ENCODE measurements at regions not wholly inside any gene's neighbourhood (a gene's known extent, or its start where the extent isn't known, plus 50 kb on each side); places are given as distances from the start of the nearest gene placed in this dataset.
"Not testable (repeated sequence)": the region's sequence is repeated elsewhere in the genome, so short reads cannot be mapped to it uniquely, and the experiment has no call there.

DNA sequence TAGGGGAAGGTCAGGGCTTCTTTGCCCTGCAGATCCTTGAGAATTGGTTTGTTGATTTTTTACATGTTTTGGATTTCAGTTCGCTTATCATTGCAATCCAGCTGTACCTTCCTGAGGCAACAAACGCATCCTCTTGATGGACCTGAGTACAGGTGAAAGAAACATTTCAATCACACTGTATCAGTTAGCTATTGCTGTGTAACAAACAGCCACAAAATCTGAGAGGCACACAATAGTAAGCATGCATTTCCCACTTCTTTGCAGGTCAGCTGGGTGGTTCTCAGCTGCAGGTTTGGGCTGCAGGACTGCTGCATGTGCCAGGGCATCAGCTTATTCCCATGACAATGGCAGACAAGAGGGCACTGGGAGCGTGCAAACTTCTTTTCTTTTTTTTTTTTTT lies 586.4 kb downstream of the MATN1 start:
- H3K27me3 ChIP-seq (ENCODE audit: control insufficient read depth in 1 of 2, insufficient read depth in 2 of 2, low read length in 2 of 2): no peaks in the 10 kb centered on the region
- H3K27ac ChIP-seq (ENCODE audit: low read depth in 2 of 2, low read length in 1 of 2): no peak overlapping the region
- H3K4me1 ChIP-seq (ENCODE audit: control insufficient read depth in 2 of 2, insufficient read depth in 2 of 2, low read length in 1 of 2): no peaks in the 10 kb centered on the region
- H3K4me3 ChIP-seq (ENCODE audit: low read depth in 1 of 2, low read length in 2 of 2): no peak overlapping the region
- H3K9me3 ChIP-seq (ENCODE audit: control insufficient read depth in 2 of 2, insufficient read depth in 1 of 2, low read depth in 1 of 2, low read length in 1 of 2): peaks cover 0 to 2% of the 10 kb centered on the region in 2 donors
- 78 to 91% methylated on average over 3 of the region's 3 CpGs for WGBS, 2 donors
- H3K36me3 ChIP-seq (ENCODE audit: control insufficient read depth in 2 of 2, insufficient read depth in 2 of 2, low read length in 1 of 2): no peaks in the 10 kb centered on the region

DNA sequence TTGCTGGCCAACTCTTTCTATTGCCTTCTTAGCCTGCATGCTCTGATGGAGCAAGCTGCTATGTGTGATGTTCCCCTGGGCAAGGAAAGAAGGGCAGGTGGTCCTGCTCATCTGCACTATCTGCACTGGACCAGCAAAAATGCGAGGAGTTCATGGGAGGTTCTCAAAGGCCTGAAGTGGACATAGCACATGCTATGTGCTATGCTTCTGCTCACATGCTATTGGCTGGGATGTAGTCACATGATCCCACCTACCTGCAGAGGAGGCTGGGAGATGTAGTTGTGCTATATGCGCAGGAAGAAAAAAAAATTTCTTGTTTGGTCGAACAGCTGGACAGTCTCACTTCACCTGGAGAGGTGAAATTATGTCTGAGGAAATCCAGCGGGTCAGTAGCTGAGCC lies 587.7 kb downstream of the MATN1 start:
- no peaks in the 10 kb centered on the region for H3K36me3 ChIP-seq (ENCODE audit: control insufficient read depth in 2 of 2, insufficient read depth in 2 of 2, low read length in 1 of 2)
- H3K9me3 ChIP-seq (ENCODE audit: control insufficient read depth in 2 of 2, insufficient read depth in 1 of 2, low read depth in 1 of 2, low read length in 1 of 2): peaks cover 0 to 2% of the 10 kb centered on the region in 2 donors
- 73 to 82% methylated on average over 4 of the region's 4 CpGs for WGBS, 2 donors
- H3K27ac ChIP-seq (ENCODE audit: low read depth in 2 of 2, low read length in 1 of 2): no peak overlapping the region
- H3K4me1 ChIP-seq (ENCODE audit: control insufficient read depth in 2 of 2, insufficient read depth in 2 of 2, low read length in 1 of 2): no peaks in the 10 kb centered on the region
- no peaks in the 10 kb centered on the region for H3K27me3 ChIP-seq (ENCODE audit: control insufficient read depth in 1 of 2, insufficient read depth in 2 of 2, low read length in 2 of 2)
- no peak overlapping the region for H3K4me3 ChIP-seq (ENCODE audit: low read depth in 1 of 2, low read length in 2 of 2)

DNA sequence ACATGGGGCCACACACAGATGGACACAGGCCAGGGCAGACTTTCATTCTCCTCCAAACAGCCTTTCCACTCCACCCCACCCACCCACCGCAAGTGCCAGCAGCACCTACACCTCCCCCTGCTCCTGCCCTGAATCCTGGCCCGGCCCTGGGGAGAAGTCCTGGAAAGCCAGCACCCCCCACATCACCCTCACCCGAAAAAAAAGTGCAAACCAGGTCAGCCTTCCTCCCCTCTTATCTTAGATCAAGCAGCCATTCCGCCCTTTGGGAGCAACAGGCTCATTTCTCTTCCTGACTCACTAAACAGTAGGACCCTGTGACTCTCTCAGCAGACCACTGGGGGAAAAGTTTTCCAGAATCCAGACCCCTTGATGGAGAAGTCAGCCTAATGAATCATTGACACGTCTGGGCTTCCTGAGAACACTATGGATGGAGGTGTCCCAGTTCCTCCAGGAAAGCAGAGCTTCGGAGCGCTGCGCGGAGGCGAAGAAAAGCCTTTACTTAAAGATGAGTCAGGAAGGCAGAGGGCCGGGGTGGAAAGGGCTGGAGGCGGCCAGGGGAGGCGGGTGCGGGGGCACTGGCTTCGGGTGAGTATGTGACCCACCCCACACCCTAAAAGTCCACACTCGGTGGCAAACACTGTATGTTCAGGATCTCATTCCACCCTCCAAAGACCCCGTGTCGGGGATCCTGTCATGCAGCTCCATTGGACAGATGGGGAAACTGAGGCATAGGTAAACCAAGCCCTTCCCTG lies 588.7 kb downstream of the MATN1 start:
- Histone ChIP-seq H3K9me3 (ENCODE audit: control insufficient read depth in 2 of 2, insufficient read depth in 1 of 2, low read depth in 1 of 2, low read length in 1 of 2) (peaks cover 0 to 2% of the 10 kb centered on the region in 2 donors), H3K27me3 (ENCODE audit: control insufficient read depth in 1 of 2, insufficient read depth in 2 of 2, low read length in 2 of 2) (no peaks in the 10 kb centered on the region), H3K4me3 (ENCODE audit: low read depth in 1 of 2, low read length in 2 of 2) (no peak overlapping the region), H3K36me3 (ENCODE audit: control insufficient read depth in 2 of 2, insufficient read depth in 2 of 2, low read length in 1 of 2) (no peaks in the 10 kb centered on the region), H3K4me1 (ENCODE audit: control insufficient read depth in 2 of 2, insufficient read depth in 2 of 2, low read length in 1 of 2) (no peaks in the 10 kb centered on the region), H3K27ac (ENCODE audit: low read depth in 2 of 2, low read length in 1 of 2) (no peak overlapping the region)
- 69 to 76% methylated on average over 17 to 18 of the region's 18 CpGs for WGBS, 2 donors

DNA sequence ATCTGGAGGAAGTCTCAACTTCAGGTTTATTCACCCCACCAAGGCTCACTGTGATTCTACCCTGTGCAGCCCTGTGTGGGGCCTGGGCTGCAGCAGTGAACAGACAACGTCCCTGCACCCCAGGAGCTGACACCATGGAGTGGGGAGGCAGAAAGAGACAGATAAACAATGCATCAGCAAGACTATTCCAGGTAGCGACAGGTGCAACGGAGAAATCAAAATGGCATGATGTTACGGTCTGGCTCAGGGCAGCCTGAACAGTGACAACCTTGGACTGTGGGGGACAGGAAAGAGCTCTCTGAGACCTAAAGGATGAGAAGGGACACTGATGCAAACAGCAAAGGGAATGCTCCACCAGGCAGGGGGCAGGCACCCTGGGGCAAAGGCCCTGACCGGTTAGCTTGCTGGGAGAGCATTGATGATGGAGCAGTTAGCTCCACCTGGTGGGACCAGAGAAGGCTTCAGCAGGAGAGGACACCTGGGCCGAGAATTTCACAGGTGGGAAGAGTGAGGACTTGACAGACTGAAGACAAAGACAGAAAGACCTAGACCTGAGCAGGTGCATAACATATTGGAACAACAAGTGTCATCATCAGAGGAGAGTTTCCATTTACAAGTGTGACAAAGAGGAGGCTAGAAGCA lies 589.9 kb downstream of the MATN1 start:
- 62 to 70% methylated on average over 6 of the region's 6 CpGs for WGBS, 2 donors
- no peaks in the 10 kb centered on the region for H3K36me3 ChIP-seq (ENCODE audit: control insufficient read depth in 2 of 2, insufficient read depth in 2 of 2, low read length in 1 of 2)
- peaks cover 0 to 2% of the 10 kb centered on the region in 2 donors for H3K9me3 ChIP-seq (ENCODE audit: control insufficient read depth in 2 of 2, insufficient read depth in 1 of 2, low read depth in 1 of 2, low read length in 1 of 2)
- H3K27me3 ChIP-seq (ENCODE audit: control insufficient read depth in 1 of 2, insufficient read depth in 2 of 2, low read length in 2 of 2): no peaks in the 10 kb centered on the region
- H3K4me3 ChIP-seq (ENCODE audit: low read depth in 1 of 2, low read length in 2 of 2): no peak overlapping the region
- no peaks in the 10 kb centered on the region for H3K4me1 ChIP-seq (ENCODE audit: control insufficient read depth in 2 of 2, insufficient read depth in 2 of 2, low read length in 1 of 2)
- no peak overlapping the region for H3K27ac ChIP-seq (ENCODE audit: low read depth in 2 of 2, low read length in 1 of 2)

DNA sequence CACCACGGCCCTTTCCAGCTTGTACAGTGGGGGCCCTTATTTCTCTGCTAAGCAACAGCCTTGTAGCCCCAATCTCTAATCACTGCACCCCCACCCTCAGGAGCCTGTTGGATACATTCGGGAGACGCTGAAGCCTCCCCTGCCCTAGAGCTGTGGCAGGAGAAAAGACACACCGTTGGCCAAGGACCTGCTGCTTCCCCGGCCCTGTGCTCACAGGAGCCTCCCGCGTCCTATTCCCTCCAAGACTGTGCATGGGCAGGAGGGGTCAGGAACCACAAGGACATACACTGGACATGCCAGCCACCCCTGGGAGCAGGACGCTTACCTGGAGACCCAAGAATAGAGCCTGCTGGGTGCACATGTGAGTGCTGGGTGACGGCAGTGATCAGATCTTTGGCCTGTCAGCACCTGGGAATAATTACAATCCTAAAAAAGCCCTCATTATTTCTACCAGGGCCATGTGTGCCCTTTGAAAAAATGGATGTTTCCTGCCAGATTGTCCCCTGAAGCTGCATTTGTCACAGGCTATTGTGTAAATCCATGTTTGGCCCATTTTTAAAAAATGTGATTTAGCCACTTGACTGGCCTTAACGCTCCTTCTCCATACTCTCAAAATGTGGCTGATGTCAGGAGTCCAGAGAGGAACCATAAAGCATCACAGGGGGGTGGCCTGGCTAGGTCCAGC lies 590.6 kb downstream of the MATN1 start:
- Histone ChIP-seq H3K27me3 (ENCODE audit: control insufficient read depth in 1 of 2, insufficient read depth in 2 of 2, low read length in 2 of 2) (no peaks in the 10 kb centered on the region), H3K36me3 (ENCODE audit: control insufficient read depth in 2 of 2, insufficient read depth in 2 of 2, low read length in 1 of 2) (no peaks in the 10 kb centered on the region), H3K27ac (ENCODE audit: low read depth in 2 of 2, low read length in 1 of 2) (no peak overlapping the region), H3K4me1 (ENCODE audit: control insufficient read depth in 2 of 2, insufficient read depth in 2 of 2, low read length in 1 of 2) (no peaks in the 10 kb centered on the region), H3K9me3 (ENCODE audit: control insufficient read depth in 2 of 2, insufficient read depth in 1 of 2, low read depth in 1 of 2, low read length in 1 of 2) (peaks cover 0 to 2% of the 10 kb centered on the region in 2 donors), H3K4me3 (ENCODE audit: low read depth in 1 of 2, low read length in 2 of 2) (no peak overlapping the region)
- 81 to 82% methylated on average over 10 of the region's 10 CpGs for WGBS, 2 donors

DNA sequence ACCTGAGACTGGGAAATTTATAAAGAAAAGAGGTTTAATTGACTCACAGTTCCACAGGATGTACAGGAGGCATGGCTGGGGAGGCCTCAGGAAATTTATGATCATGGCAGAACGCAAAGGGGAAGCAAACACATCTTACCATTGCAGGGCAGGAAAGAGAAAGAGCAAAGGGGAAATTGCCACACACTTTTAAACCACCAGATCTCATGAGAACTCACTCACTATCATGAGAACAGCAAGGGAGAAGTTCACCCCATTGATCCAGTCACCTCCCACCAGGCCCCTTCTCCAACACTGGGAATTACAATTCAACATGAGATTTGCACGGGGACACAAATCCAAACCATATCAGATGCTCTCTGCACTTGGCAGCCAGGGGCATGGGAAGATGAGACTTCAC lies 592.8 kb downstream of the MATN1 start:
- WGBS, 2 donors: 54 to 67% methylated on average over 2 of the region's 2 CpGs
- not testable (repeated sequence) for H3K36me3 ChIP-seq (ENCODE audit: control insufficient read depth in 2 of 2, insufficient read depth in 2 of 2, low read length in 1 of 2); H3K4me3 ChIP-seq (ENCODE audit: low read depth in 1 of 2, low read length in 2 of 2); H3K27ac ChIP-seq (ENCODE audit: low read depth in 2 of 2, low read length in 1 of 2); H3K4me1 ChIP-seq (ENCODE audit: control insufficient read depth in 2 of 2, insufficient read depth in 2 of 2, low read length in 1 of 2); H3K27me3 ChIP-seq (ENCODE audit: control insufficient read depth in 1 of 2, insufficient read depth in 2 of 2, low read length in 2 of 2); H3K9me3 ChIP-seq (ENCODE audit: control insufficient read depth in 2 of 2, insufficient read depth in 1 of 2, low read depth in 1 of 2, low read length in 1 of 2)

DNA sequence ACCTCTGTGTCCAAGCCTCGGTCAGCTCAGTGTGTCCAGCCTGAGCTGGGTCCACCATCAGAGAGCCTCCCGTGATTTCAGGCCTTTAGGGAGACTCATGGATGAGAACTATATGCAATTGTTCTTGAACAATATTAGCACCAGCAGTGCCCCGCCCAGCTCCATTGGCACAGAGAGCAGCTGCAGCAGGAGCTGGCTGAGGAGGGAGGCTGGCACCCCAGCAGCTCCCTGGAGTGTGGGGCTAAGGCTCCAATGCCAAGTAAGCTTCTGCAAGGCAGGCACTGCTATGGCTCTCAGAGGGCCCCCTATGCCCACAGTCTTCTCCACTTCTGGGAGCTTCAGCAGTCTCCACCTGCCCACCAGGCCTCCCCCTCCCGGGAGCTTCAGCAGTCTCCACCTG lies 593.3 kb downstream of the MATN1 start:
- no peaks in the 10 kb centered on the region for H3K27me3 ChIP-seq (ENCODE audit: control insufficient read depth in 1 of 2, insufficient read depth in 2 of 2, low read length in 2 of 2)
- no peaks in the 10 kb centered on the region for H3K9me3 ChIP-seq (ENCODE audit: control insufficient read depth in 2 of 2, insufficient read depth in 1 of 2, low read depth in 1 of 2, low read length in 1 of 2)
- 70 to 72% methylated on average over 4 of the region's 4 CpGs for WGBS, 2 donors
- H3K27ac ChIP-seq (ENCODE audit: low read depth in 2 of 2, low read length in 1 of 2): no peak overlapping the region
- no peaks in the 10 kb centered on the region for H3K36me3 ChIP-seq (ENCODE audit: control insufficient read depth in 2 of 2, insufficient read depth in 2 of 2, low read length in 1 of 2)
- H3K4me3 ChIP-seq (ENCODE audit: low read depth in 1 of 2, low read length in 2 of 2): no peak overlapping the region
- no peaks in the 10 kb centered on the region for H3K4me1 ChIP-seq (ENCODE audit: control insufficient read depth in 2 of 2, insufficient read depth in 2 of 2, low read length in 1 of 2)

DNA sequence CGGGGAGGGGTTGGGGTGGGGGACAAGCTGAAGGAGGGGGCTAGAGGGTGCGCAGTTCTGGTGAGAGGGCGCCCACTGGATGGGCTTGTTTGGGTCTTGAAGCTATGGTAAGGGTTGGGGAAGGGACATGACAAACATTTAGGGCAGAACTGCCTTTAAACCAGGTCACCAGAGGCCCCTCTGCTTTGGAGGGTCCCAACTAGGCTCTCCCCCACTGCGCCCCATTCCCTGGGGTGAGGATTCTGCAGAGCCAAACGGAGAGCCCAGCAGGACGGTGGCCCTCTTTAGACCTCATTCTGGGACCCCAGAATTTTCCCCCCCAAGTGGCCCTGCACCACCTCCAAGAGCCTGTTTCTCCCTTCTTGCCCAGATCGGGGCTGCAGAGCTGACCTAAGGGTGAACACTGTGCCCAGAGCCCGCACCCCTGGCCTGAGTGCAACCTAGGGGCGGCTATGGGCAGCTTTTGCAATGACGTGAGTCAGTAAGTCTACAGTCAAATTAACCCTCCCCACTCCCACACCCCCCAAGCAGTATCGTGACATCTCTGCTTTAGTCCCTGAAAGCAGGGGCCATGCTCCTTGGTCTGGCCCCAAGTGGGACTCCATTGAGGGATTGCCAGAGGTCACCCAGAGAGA lies 593.8 kb downstream of the MATN1 start:
- WGBS, 2 donors: 71 to 80% methylated on average over 11 of the region's 11 CpGs
- Histone ChIP-seq H3K4me1 (ENCODE audit: control insufficient read depth in 2 of 2, insufficient read depth in 2 of 2, low read length in 1 of 2) (no peaks in the 10 kb centered on the region), H3K4me3 (ENCODE audit: low read depth in 1 of 2, low read length in 2 of 2) (no peak overlapping the region), H3K9me3 (ENCODE audit: control insufficient read depth in 2 of 2, insufficient read depth in 1 of 2, low read depth in 1 of 2, low read length in 1 of 2) (no peaks in the 10 kb centered on the region), H3K27me3 (ENCODE audit: control insufficient read depth in 1 of 2, insufficient read depth in 2 of 2, low read length in 2 of 2) (no peaks in the 10 kb centered on the region), H3K36me3 (ENCODE audit: control insufficient read depth in 2 of 2, insufficient read depth in 2 of 2, low read length in 1 of 2) (no peaks in the 10 kb centered on the region), H3K27ac (ENCODE audit: low read depth in 2 of 2, low read length in 1 of 2) (no peak overlapping the region)

DNA sequence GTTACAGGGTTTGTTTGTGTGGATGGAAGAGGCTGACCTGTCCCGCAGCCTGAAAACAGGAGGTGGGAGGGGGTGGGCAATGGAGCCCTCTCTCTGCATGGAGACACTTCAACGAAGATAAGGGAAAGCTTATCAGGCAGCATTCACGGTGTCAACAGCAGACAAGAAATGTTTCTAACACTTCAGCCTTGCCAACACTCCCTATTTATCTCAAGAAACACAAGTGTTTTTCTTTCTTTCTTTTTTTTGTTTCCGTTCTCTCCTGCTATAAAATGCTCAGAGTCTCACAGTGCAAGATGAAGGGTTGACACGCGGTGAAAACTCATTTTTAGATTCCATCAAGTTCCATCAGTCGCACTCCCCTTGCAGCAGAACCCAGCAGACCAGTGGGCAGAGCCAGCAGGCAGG lies 594.4 kb downstream of the MATN1 start:
- Histone ChIP-seq H3K9me3 (ENCODE audit: control insufficient read depth in 2 of 2, insufficient read depth in 1 of 2, low read depth in 1 of 2, low read length in 1 of 2) (no peaks in the 10 kb centered on the region), H3K4me3 (ENCODE audit: low read depth in 1 of 2, low read length in 2 of 2) (no peak overlapping the region), H3K27ac (ENCODE audit: low read depth in 2 of 2, low read length in 1 of 2) (no peak overlapping the region), H3K4me1 (ENCODE audit: control insufficient read depth in 2 of 2, insufficient read depth in 2 of 2, low read length in 1 of 2) (no peaks in the 10 kb centered on the region), H3K27me3 (ENCODE audit: control insufficient read depth in 1 of 2, insufficient read depth in 2 of 2, low read length in 2 of 2) (no peaks in the 10 kb centered on the region), H3K36me3 (ENCODE audit: control insufficient read depth in 2 of 2, insufficient read depth in 2 of 2, low read length in 1 of 2) (no peaks in the 10 kb centered on the region)
- WGBS, 2 donors: 39 to 43% methylated on average over 7 of the region's 7 CpGs

Data from esophagus (tissue), 2 donors.